ENCODE measurements at regions not wholly inside any gene's neighbourhood (a gene's known extent, or its start where the extent isn't known, plus 50 kb on each side); places are given as distances from the start of the nearest gene placed in this dataset.

- 63 to 93% (median 79%) methylated on average over 2 of the region's 2 CpGs for WGBS, 5 donors
- DNase-seq = no peak
- Histone ChIP-seq H3K4me1 (no peaks in the 10 kb centered on the region), H3K4me3 (no peak overlapping the region), H3K9me3 (no peaks in the 10 kb centered on the region), H3K27me3 (replicated peaks in 1 of 7) (no peaks in the 10 kb centered on the region), H3K36me3 (no peaks in the 10 kb centered on the region), H3K27ac (no peak overlapping the region)
- TF ChIP-seq CTCF (IDR thresholded peaks at IDR 0.05 in 8 of 11, conservative IDR thresholded peaks at IDR 0.05 in 3 of 11) = no peak
- no peak for TF ChIP-seq POLR2A (IDR thresholded peaks at IDR 0.05)
- TF ChIP-seq POLR2AphosphoS5 (IDR thresholded peaks at IDR 0.05) = no peak
- intact Hi-C loops (cut with DNase I; ENCODE audit: low total_unique reads) = no loop called here
Measured at GRCh38 chrX:79300856-79301255, 66.3 kb downstream of the ITM2A start.

- H3K27me3 ChIP-seq (replicated peaks in 1 of 7) = no peaks in the 10 kb centered on the region
- no peak for TF ChIP-seq POLR2AphosphoS5 (IDR thresholded peaks at IDR 0.05)
- no peak for TF ChIP-seq CTCF (IDR thresholded peaks at IDR 0.05 in 8 of 11, conservative IDR thresholded peaks at IDR 0.05 in 3 of 11)
- TF ChIP-seq POLR2A (IDR thresholded peaks at IDR 0.05) = no peak
Measured at GRCh38 chrX:79290596-79290995, 76.5 kb downstream of the ITM2A start.

DNA sequence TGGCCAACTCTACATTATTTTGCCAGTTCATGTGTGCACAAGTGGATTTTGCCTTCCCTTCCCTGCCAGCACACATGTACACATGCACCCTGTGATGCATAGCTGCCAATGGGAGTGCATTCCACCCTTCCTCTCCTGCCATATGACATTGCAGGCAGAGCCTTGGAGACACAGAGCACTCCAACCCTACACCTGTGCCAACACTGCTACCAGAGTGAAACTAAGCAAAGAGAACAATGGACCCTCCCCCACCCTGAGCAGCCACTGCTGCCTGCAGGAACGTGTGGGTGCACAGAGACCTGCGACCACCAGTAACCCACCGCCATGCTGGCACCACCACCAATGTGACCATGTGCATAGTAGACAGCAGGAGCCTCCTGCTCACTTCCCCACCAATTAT is 78.4 kb downstream of the ITM2A start:
- no peak for TF ChIP-seq CTCF (IDR thresholded peaks at IDR 0.05 in 8 of 11, conservative IDR thresholded peaks at IDR 0.05 in 3 of 11)
- no peak for TF ChIP-seq POLR2AphosphoS5 (IDR thresholded peaks at IDR 0.05)
- TF ChIP-seq POLR2A (IDR thresholded peaks at IDR 0.05) = no peak
- no peak overlapping the region for H3K27ac ChIP-seq
- DNase-seq = no peak
- intact Hi-C loops (cut with DNase I; ENCODE audit: low total_unique reads) = no loop called here
- peaks cover 0 to 9% (median 0%) of the 10 kb centered on the region in 8 donors for H3K9me3 ChIP-seq
- H3K4me1 ChIP-seq = no peaks in the 10 kb centered on the region
- WGBS, 5 donors = 74 to 81% (median 77%) methylated on average over 2 to 3 of the region's 3 CpGs; no CpG with 5 or more reads in 1 of the 5 donors
- no peak overlapping the region for H3K4me3 ChIP-seq
- no peaks in the 10 kb centered on the region for H3K36me3 ChIP-seq
- no peaks in the 10 kb centered on the region for H3K27me3 ChIP-seq (replicated peaks in 1 of 7)

More at GRCh38 chrX:79290596-79290995, 76.5 kb downstream of the ITM2A start:
- Histone ChIP-seq H3K27ac (no peak overlapping the region), H3K9me3 (peaks cover 0 to 9% (median 0%) of the 10 kb centered on the region in 8 donors), H3K36me3 (no peaks in the 10 kb centered on the region), H3K4me3 (no peak overlapping the region), H3K4me1 (no peaks in the 10 kb centered on the region)
- intact Hi-C loops (cut with DNase I; ENCODE audit: low total_unique reads) = no loop called here
- no peak for DNase-seq
- 42 to 61% (median 50%) methylated on average over 3 of the region's 3 CpGs for WGBS, 5 donors

- 71 to 100% (median 88%) methylated on average over 1 of the region's 1 CpG for WGBS, 5 donors
- no peak for DNase-seq
- intact Hi-C loops (cut with DNase I; ENCODE audit: low total_unique reads) = no loop called here
- Histone ChIP-seq H3K9me3 (peaks cover 0 to 2% (median 0%) of the 10 kb centered on the region in 8 donors), H3K27me3 (replicated peaks in 1 of 7) (no peaks in the 10 kb centered on the region), H3K4me1 (no peaks in the 10 kb centered on the region), H3K4me3 (no peak overlapping the region), H3K27ac (no peak overlapping the region), H3K36me3 (no peaks in the 10 kb centered on the region)
- TF ChIP-seq CTCF (IDR thresholded peaks at IDR 0.05 in 8 of 11, conservative IDR thresholded peaks at IDR 0.05 in 3 of 11) = no peak
- no peak for TF ChIP-seq POLR2AphosphoS5 (IDR thresholded peaks at IDR 0.05)
- no peak for TF ChIP-seq POLR2A (IDR thresholded peaks at IDR 0.05)
Measured at GRCh38 chrX:79287724-79288123, 79.4 kb downstream of the ITM2A start.

All from spleen (tissue), 11 donors.